ENCODE measurements at regions not wholly inside any gene's neighbourhood (a gene's known extent, or its start where the extent isn't known, plus 50 kb on each side); places are given as distances from the start of the nearest gene placed in this dataset.

DNA sequence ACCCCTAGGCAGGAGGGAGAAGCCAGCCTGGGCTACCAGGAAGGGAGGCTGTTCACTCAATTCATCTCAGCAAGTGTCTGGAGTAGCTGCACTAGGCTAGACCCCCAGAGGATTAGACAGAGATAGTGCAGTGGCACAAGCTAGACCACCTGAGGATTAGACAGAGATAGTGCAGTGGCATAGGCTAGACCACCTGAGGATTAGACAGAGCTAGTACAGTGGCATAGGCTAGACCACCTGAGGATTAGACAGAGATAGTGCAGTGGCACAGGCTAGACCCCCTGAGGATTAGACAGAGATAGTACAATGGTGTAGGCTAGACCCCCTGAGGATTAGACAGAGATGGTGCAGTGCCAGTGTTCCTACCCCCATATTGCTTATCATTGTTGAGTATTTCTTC is 74.1 kb upstream of the SDK2 start:
- Mint-ChIP-seq H3K4me1 (peaks cover 27% of the 10 kb centered on the region), H3K9me3 (no peaks in the 10 kb centered on the region), H3K36me3 (no peaks in the 10 kb centered on the region), H3K27ac (no peak overlapping the region), H3K27me3 (ENCODE audit: low read depth) (no peaks in the 10 kb centered on the region), H3K4me3 (no peak overlapping the region)
- CTCF ChIA-PET: interaction anchor here (1.0 to 1.9 kb wide), 4 partner anchors 65 to 124 kb away, joined by 3 to 5 read pairs (median 4); no protein-coding TSS in a partner anchor
- DNase-seq (ENCODE audit: low spot score) (no peak), ATAC-seq (no peak)
- POLR2A ChIA-PET: no interaction called here
- TF ChIP-seq, protein P1, sequence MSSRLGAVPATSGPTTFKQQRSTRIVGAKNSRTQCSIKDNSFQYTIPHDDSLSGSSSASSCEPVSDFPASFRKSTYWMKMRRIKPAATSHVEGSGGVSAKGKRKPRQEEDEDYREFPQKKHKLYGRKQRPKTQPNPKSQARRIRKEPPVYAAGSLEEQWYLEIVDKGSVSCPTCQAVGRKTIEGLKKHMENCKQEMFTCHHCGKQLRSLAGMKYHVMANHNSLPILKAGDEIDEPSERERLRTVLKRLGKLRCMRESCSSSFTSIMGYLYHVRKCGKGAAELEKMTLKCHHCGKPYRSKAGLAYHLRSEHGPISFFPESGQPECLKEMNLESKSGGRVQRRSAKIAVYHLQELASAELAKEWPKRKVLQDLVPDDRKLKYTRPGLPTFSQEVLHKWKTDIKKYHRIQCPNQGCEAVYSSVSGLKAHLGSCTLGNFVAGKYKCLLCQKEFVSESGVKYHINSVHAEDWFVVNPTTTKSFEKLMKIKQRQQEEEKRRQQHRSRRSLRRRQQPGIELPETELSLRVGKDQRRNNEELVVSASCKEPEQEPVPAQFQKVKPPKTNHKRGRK (CRISPR knock-in tag; IDR thresholded peaks at IDR 0.05; ENCODE audit: borderline replicate concordance): no peak
- TF ChIP-seq ZNF263 (CRISPR knock-in tag; IDR thresholded peaks at IDR 0.05; ENCODE audit: low read depth) (no peak), TEAD4 (CRISPR knock-in tag; IDR thresholded peaks at IDR 0.05) (no peak), TCF7 (CRISPR knock-in tag; IDR thresholded peaks at IDR 0.05; ENCODE audit: low read depth) (no peak), KAT7 (CRISPR knock-in tag; IDR thresholded peaks at IDR 0.05; ENCODE audit: borderline replicate concordance) (no peak), ELF4 (CRISPR knock-in tag; IDR thresholded peaks at IDR 0.05; ENCODE audit: low read depth) (no peak), NR3C1 (CRISPR knock-in tag; conservative IDR thresholded peaks at IDR 0.05; ENCODE audit: low read depth) (no peak), EMX1 (CRISPR knock-in tag; IDR thresholded peaks at IDR 0.05) (no peak), NFATC4 (CRISPR knock-in tag; IDR thresholded peaks at IDR 0.05) (no peak), HMGA2 (CRISPR knock-in tag; IDR thresholded peaks at IDR 0.05) (no peak), MYBL2 (CRISPR knock-in tag; IDR thresholded peaks at IDR 0.05) (no peak), ZNF317 (CRISPR knock-in tag; IDR thresholded peaks at IDR 0.05; ENCODE audit: borderline replicate concordance, low read depth) (no peak)
- TF ChIP-seq, protein P2, sequence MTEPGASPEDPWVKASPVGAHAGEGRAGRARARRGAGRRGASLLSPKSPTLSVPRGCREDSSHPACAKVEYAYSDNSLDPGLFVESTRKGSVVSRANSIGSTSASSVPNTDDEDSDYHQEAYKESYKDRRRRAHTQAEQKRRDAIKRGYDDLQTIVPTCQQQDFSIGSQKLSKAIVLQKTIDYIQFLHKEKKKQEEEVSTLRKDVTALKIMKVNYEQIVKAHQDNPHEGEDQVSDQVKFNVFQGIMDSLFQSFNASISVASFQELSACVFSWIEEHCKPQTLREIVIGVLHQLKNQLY (CRISPR knock-in tag; IDR thresholded peaks at IDR 0.05): no peak

DNA sequence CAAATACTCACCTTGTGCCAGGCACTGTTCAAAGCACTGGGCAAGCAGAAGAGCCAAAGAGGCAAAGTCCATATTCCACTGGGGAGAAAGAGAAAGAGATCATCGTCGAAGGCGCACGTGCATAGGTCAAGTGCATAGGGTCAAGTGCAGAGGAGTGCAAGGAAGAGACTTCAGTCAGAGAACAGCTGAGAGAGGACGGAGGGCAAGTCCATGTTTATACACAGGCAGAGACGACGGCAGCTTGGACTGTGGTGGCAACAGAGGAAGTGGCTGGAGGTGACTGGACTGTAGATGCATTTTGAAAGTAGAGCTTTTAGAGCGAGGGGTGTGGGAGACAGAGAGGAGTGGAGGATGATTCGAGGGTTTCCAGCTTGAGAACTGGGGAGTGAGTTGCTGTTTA is 74.7 kb upstream of the SDK2 start:
- ATAC-seq (no peak), DNase-seq (ENCODE audit: low spot score) (no peak)
- H3K27me3 Mint-ChIP-seq (ENCODE audit: low read depth): no peaks in the 10 kb centered on the region
- H3K36me3 Mint-ChIP-seq: no peaks in the 10 kb centered on the region
- ChIA-PET POLR2A (no interaction called here), CTCF (interaction anchor here (1.0 to 1.9 kb wide), 4 partner anchors 64 to 123 kb away, joined by 3 to 5 read pairs (median 4); no protein-coding TSS in a partner anchor)
- no peak overlapping the region for H3K27ac Mint-ChIP-seq
- peaks cover 25% of the 10 kb centered on the region for H3K4me1 Mint-ChIP-seq
- H3K4me3 Mint-ChIP-seq: no peak overlapping the region
- no peaks in the 10 kb centered on the region for H3K9me3 Mint-ChIP-seq
- TF ChIP-seq, protein P1 (CRISPR knock-in tag; IDR thresholded peaks at IDR 0.05; ENCODE audit: borderline replicate concordance): no peak
- TF ChIP-seq STAT6 (CRISPR knock-in tag; conservative IDR thresholded peaks at IDR 0.05; ENCODE audit: low read depth) (no peak), PREB (CRISPR knock-in tag; IDR thresholded peaks at IDR 0.05; ENCODE audit: borderline replicate concordance) (no peak), SOX15 (CRISPR knock-in tag; IDR thresholded peaks at IDR 0.05) (no peak), ZNF317 (CRISPR knock-in tag; IDR thresholded peaks at IDR 0.05; ENCODE audit: borderline replicate concordance, low read depth) (no peak), ZNF532 (CRISPR knock-in tag; IDR thresholded peaks at IDR 0.05; ENCODE audit: borderline replicate concordance) (no peak), NR1H2 (CRISPR knock-in tag; IDR thresholded peaks at IDR 0.05) (no peak), ZNF121 (CRISPR knock-in tag; IDR thresholded peaks at IDR 0.05) (no peak), SMAD4 (CRISPR knock-in tag; IDR thresholded peaks at IDR 0.05) (no peak)
- TF ChIP-seq, protein P3, sequence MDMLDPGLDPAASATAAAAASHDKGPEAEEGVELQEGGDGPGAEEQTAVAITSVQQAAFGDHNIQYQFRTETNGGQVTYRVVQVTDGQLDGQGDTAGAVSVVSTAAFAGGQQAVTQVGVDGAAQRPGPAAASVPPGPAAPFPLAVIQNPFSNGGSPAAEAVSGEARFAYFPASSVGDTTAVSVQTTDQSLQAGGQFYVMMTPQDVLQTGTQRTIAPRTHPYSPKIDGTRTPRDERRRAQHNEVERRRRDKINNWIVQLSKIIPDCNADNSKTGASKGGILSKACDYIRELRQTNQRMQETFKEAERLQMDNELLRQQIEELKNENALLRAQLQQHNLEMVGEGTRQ (CRISPR knock-in tag; IDR thresholded peaks at IDR 0.05): no peak
